HT1080 (cell line): ENCODE measurements at regions not wholly inside any gene's neighbourhood (a gene's known extent, or its start where the extent isn't known, plus 50 kb on each side); places are given as distances from the start of the nearest gene placed in this dataset.
"Not testable (repeated sequence)": the region's sequence is repeated elsewhere in the genome, so short reads cannot be mapped to it uniquely, and the experiment has no call there.

ENCODE experiments used
- DNase-seq: peaks from one replicate; pipeline ENCODE4 v3.0.0-alpha.2; 2015; ENCODE audit warnings: low read depth

- DNase-seq: not testable (repeated sequence)
Measured at GRCh38 chr1:242914729-242915128, 340.4 kb downstream of the CEP170 start.

GRCh38 chr1:242912855-242913254 lies 342.2 kb downstream of the CEP170 start:
- not testable (repeated sequence) for DNase-seq

GRCh38 chr1:242900558-242900957 lies 354.5 kb downstream of the CEP170 start:
- not testable (repeated sequence) for DNase-seq

- DNase-seq: peak; percentile 61
Measured at GRCh38 chr1:242890192-242890741, 364.8 kb downstream of the CEP170 start.

- DNase-seq: no peak
Measured at GRCh38 chr1:242886137-242886536, 361.6 kb upstream of the PLD5 start.

- DNase-seq: not testable (repeated sequence)
Measured at GRCh38 chr1:242880022-242880421, 355.5 kb upstream of the PLD5 start.

- no peak for DNase-seq
Measured at GRCh38 chr1:242877743-242878142, 353.2 kb upstream of the PLD5 start.

GRCh38 chr1:242877229-242877628 lies 352.7 kb upstream of the PLD5 start:
- DNase-seq: no peak

GRCh38 chr1:242876030-242876429 lies 351.5 kb upstream of the PLD5 start:
- no peak for DNase-seq

GRCh38 chr1:242873661-242874060 lies 349.2 kb upstream of the PLD5 start:
- DNase-seq: no peak

- DNase-seq: no peak
Measured at GRCh38 chr1:242872521-242872920, 348.0 kb upstream of the PLD5 start.

GRCh38 chr1:242871471-242872030 lies 347.1 kb upstream of the PLD5 start:
- no peak for DNase-seq

- DNase-seq: no peak
Measured at GRCh38 chr1:242870966-242871365, 346.5 kb upstream of the PLD5 start.

- DNase-seq: no peak
Measured at GRCh38 chr1:242856289-242856688, 331.8 kb upstream of the PLD5 start.

- no peak for DNase-seq
Measured at GRCh38 chr1:242854466-242854865, 330.0 kb upstream of the PLD5 start.

- DNase-seq: no peak
Measured at GRCh38 chr1:242847390-242847993, 323.0 kb upstream of the PLD5 start.

GRCh38 chr1:242842094-242842493 lies 317.6 kb upstream of the PLD5 start:
- DNase-seq: no peak

GRCh38 chr1:242839101-242839500 lies 314.6 kb upstream of the PLD5 start:
- DNase-seq: no peak

GRCh38 chr1:242836423-242836822 lies 311.9 kb upstream of the PLD5 start:
- DNase-seq: no peak

GRCh38 chr1:242828828-242829227 lies 304.3 kb upstream of the PLD5 start:
- no peak for DNase-seq

GRCh38 chr1:242828199-242828598 lies 303.7 kb upstream of the PLD5 start:
- DNase-seq: no peak

GRCh38 chr1:242827538-242827937 lies 303.0 kb upstream of the PLD5 start:
- DNase-seq: peak; percentile 66

- peak; percentile 17 for DNase-seq
Measured at GRCh38 chr1:242826701-242827336, 302.3 kb upstream of the PLD5 start.
